GM10266 (cell line): ENCODE measurements at regions not wholly inside any gene's neighbourhood (a gene's known extent, or its start where the extent isn't known, plus 50 kb on each side); places are given as distances from the start of the nearest gene placed in this dataset.

Experiments
- DNase-seq: peaks from one replicate; pipeline ENCODE4 v3.0.0; 2012; ENCODE audit errors: extremely low spot score
- CTCF ChIP-seq: IDR thresholded peaks from 2 replicates; pipeline ENCODE4 v1.5.1; 2012; ENCODE audit warnings: mild to moderate bottlenecking, low read depth; ENCODE audit not compliant: control insufficient read depth, insufficient read depth; ENCODE audit errors: missing control alignments

- TF ChIP-seq CTCF = no peak
- no peak for DNase-seq
Measured at GRCh38 chr7:121605317-121605680, 209.2 kb upstream of the FAM3C start.

DNA sequence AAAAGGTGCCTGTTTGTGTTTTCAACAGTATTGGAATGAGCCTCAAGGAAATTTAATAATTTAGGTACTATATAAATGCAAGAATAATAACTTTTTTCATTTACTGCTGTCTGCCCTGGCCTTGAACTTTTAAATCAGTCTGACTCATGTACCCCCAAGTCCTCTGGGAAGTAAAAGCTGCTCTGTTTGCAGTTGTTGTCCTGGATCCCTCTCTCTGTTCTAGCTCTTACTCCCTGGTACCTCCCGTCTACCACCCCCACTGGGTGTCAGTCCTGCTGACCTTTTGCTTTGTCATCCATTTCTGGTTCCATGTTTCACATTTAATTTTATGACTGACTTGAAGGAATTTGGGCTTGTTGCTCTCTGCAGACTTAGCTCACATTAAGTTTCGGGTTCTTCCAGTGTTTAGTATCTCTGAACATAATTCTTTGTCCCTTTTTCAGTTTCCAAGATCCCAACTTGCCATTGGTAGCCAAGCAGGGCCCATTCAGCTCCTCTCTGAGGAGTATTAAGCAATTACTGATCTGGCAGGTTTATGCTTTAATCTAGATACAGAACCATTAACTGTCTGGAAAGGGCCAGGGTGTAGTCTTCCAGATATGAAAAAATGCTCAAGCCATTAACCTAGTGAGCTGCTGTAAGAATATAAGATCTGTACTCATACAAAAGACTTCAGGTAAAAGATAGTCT, 208.7 kb upstream of the FAM3C start:
- TF ChIP-seq CTCF = no peak
- DNase-seq = no peak

DNA sequence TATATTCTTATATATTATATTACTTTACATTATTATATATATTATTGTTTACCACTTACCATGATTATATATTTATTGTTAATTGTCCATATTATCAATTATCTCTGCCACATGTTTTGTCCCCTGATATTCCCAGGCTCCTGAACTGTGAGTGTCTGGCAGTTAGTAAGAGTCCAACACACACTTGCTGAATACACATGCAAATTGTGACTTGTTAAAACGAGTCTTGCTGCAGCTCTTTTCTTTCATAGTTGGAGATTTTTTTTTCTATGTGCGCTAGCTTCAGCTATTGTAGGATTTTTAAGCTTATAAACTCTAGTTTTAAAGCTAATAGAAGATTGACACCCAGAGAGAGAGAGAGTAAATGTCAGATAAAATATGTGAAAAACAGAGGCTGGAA, 207.8 kb upstream of the FAM3C start:
- no peak for TF ChIP-seq CTCF
- DNase-seq = no peak

- no peak for TF ChIP-seq CTCF
- no peak for DNase-seq
Measured at GRCh38 chr7:121599887-121600286, 203.8 kb upstream of the FAM3C start.

DNA sequence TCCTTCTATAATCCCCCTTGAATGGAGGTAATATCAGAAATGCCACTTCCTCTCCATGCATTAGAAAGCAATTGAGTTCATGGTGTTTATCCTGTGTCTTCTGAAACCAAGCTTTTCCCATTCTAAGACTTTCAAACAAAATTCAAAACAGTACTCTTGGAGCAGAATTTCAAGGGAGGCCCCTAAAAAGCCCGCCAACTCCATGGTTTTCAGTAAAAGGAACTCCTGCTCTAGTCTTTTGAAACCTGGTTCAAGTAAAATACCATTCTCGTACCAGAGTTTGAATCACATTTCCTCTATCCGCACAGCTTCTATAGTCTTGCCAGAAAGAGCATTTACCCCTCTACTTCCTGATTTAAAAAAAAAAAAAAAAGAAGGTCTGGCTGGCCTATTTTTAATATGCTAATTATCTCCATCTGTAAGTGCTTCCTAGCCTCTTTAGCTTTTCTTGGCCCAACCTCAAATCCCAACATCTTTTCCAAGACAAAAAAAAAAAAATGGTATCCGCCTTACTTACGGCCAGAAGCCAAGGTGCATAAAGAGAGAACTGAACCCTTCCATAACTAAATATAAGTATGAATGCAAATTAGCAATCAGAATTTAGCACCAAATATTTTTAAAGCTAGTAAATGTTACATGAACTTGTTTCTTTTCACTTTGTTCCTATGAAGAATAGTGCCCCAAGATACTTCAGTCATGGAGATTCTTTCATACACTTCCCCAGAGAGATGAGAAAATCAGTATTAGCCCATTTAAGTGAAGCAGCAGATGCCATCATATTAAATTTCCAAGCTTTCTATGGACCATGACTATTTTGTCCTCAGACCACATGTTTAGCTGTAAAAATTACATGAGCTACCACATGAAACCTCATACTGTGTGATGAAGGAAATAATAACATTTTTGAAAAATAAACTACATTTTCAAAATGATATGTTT, 199.9 kb upstream of the FAM3C start:
- TF ChIP-seq CTCF = no peak
- no peak for DNase-seq

DNA sequence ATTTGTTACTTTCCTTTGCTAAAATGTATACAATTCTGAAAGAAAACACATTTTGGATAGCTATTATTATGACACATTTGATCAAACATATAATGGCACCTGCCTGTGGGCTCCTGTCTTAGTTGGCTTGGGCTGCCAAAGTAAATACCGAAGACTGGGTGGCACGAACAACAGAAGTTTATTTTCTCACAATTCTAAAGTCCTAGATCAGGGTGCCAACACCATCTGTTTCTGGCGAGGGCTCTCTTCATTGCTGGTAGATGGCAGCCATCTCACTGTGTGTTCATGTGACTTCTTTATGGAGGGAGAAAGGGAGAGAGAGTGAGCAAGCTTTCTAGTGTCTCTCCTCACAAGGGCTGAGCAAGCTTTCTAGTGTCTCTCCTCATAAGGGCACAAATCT, 195.8 kb upstream of the FAM3C start:
- no peak for DNase-seq
- no peak for TF ChIP-seq CTCF

DNA sequence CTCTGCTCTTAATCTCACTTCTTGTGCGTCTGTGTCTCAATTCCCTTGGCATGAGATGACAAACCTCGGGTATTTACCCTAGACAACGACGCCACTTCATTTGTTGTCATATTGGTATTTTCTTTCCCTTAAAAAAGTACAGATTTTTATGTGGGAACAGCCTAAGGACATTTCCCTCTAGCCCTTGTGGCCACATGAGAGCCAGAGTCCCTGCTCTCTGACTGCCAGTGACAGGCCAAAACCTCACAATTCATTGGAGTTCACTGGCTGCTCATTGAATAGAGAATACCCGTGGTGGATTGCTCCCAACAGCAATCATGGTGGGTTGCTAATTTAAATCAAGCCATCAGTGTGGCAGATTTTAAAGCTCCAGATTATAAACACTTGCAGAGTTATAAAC, 191.3 kb upstream of the FAM3C start:
- DNase-seq = no peak
- TF ChIP-seq CTCF = no peak
